ENCODE measurements at regions not wholly inside any gene's neighbourhood (a gene's known extent, or its start where the extent isn't known, plus 50 kb on each side); places are given as distances from the start of the nearest gene placed in this dataset.

- TF ChIP-seq CTCF (conservative IDR thresholded peaks at IDR 0.05 in 1 of 2, IDR thresholded peaks at IDR 0.05 in 1 of 2; ENCODE audit: low read depth in 1 of 2, low read length in 2 of 2) (no peak), EZH2 (IDR thresholded peaks at IDR 0.05; ENCODE audit: low read length, missing control alignments) (no peak)
Measured at GRCh38 chr4:35653451-35653850, 590.9 kb downstream of the ARAP2 start.

Measured in fibroblast of lung (primary cell).